ENCODE measurements at regions not wholly inside any gene's neighbourhood (a gene's known extent, or its start where the extent isn't known, plus 50 kb on each side); places are given as distances from the start of the nearest gene placed in this dataset.

DNA sequence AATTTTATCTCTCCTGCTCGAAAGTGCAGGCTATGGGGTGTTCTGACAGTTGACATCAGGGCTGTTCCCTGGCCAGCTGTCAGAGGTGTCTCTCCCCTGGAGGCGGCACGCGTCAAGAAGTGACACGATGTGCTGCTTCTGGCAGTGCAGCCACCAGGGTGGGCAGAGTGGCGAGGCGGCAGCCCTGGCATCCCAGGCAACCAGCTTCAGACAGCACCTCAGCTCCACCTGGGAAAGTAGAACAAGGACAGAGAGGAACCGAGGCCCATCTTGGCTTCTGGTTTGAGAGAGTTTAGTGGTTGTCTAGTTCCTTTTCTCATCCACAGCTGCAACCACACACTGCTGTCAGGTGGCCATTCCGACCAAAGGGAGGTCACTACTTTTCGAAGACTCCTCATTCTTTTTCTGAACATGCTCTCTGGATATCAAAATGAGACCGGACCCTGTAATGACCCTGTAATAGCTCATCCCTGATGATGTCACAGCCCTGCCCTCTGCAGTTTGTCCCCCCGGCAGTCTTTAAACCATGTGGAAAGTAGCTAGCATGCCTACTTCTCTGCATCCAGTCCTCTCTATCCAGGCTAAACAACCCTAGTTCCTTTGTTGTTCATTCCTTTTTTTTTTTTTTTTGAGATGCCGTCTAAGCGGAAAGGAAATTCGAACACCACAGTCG, 381.0 kb upstream of the NRP1 start:
- peak; percentile 35 to 58 for DNase-seq (ENCODE audit: low read depth in 1 of 2, low spot score in 1 of 2)
- Histone ChIP-seq H3K27me3 (ENCODE audit: insufficient read depth, poor library complexity, severe bottlenecking) (no peaks in the 10 kb centered on the region), H3K4me3 (replicated peaks; ENCODE audit: insufficient read depth, low read length) (no peak overlapping the region), H3K27ac (replicated peaks) (no peak overlapping the region; the same call in 1 of the 2 replicates)
- peak; percentile 68; the same call in 1 of the 2 replicates for TF ChIP-seq SPI1 (IDR thresholded peaks at IDR 0.05; ENCODE audit: borderline replicate concordance, low read depth)
- TF ChIP-seq, protein P1, sequence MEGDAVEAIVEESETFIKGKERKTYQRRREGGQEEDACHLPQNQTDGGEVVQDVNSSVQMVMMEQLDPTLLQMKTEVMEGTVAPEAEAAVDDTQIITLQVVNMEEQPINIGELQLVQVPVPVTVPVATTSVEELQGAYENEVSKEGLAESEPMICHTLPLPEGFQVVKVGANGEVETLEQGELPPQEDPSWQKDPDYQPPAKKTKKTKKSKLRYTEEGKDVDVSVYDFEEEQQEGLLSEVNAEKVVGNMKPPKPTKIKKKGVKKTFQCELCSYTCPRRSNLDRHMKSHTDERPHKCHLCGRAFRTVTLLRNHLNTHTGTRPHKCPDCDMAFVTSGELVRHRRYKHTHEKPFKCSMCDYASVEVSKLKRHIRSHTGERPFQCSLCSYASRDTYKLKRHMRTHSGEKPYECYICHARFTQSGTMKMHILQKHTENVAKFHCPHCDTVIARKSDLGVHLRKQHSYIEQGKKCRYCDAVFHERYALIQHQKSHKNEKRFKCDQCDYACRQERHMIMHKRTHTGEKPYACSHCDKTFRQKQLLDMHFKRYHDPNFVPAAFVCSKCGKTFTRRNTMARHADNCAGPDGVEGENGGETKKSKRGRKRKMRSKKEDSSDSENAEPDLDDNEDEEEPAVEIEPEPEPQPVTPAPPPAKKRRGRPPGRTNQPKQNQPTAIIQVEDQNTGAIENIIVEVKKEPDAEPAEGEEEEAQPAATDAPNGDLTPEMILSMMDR (IDR thresholded peaks at IDR 0.05; ENCODE audit: insufficient read depth, low read length), result no peak
- TF ChIP-seq GABPA (IDR thresholded peaks at IDR 0.05; ENCODE audit: low read depth), result no peak
- TF ChIP-seq, protein P2, sequence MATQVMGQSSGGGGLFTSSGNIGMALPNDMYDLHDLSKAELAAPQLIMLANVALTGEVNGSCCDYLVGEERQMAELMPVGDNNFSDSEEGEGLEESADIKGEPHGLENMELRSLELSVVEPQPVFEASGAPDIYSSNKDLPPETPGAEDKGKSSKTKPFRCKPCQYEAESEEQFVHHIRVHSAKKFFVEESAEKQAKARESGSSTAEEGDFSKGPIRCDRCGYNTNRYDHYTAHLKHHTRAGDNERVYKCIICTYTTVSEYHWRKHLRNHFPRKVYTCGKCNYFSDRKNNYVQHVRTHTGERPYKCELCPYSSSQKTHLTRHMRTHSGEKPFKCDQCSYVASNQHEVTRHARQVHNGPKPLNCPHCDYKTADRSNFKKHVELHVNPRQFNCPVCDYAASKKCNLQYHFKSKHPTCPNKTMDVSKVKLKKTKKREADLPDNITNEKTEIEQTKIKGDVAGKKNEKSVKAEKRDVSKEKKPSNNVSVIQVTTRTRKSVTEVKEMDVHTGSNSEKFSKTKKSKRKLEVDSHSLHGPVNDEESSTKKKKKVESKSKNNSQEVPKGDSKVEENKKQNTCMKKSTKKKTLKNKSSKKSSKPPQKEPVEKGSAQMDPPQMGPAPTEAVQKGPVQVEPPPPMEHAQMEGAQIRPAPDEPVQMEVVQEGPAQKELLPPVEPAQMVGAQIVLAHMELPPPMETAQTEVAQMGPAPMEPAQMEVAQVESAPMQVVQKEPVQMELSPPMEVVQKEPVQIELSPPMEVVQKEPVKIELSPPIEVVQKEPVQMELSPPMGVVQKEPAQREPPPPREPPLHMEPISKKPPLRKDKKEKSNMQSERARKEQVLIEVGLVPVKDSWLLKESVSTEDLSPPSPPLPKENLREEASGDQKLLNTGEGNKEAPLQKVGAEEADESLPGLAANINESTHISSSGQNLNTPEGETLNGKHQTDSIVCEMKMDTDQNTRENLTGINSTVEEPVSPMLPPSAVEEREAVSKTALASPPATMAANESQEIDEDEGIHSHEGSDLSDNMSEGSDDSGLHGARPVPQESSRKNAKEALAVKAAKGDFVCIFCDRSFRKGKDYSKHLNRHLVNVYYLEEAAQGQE (IDR thresholded peaks at IDR 0.05; ENCODE audit: insufficient replicate concordance, low read depth), result no peak
- peak; percentile 42; the same call in 1 of the 2 replicates for TF ChIP-seq POLR2AphosphoS5 (IDR thresholded peaks at IDR 0.05; ENCODE audit: low read depth)

DNA sequence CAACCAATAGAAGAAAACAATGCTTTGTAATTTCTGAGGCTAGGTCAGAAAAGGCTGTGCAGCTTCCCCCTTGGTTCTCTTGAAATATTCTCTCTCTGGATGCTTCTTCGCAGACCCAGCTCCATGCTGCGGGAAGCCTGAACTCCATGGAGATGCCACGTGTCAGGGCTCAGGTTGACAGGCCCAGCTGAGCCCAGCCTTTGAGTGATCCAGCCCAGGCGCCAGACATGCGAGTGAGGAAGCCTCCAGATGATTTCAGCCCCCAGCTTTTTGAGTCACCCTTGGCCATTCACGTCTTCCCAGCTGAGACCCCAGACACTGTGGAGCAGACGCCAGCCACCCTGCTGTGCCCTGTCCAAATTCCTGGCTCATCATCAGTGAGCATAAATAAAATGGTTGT, 378.4 kb upstream of the NRP1 start:
- H3K4me3 ChIP-seq (replicated peaks; ENCODE audit: insufficient read depth, low read length), result no peak overlapping the region
- TF ChIP-seq, protein P2 (IDR thresholded peaks at IDR 0.05; ENCODE audit: insufficient replicate concordance, low read depth), result no peak
- TF ChIP-seq POLR2AphosphoS5 (IDR thresholded peaks at IDR 0.05; ENCODE audit: low read depth) (no peak), GABPA (IDR thresholded peaks at IDR 0.05; ENCODE audit: low read depth) (no peak)
- DNase-seq (ENCODE audit: low read depth in 1 of 2, low spot score in 1 of 2), result no peak
- no peak overlapping the region for H3K27ac ChIP-seq (replicated peaks)
- H3K27me3 ChIP-seq (ENCODE audit: insufficient read depth, poor library complexity, severe bottlenecking), result no peaks in the 10 kb centered on the region

DNA sequence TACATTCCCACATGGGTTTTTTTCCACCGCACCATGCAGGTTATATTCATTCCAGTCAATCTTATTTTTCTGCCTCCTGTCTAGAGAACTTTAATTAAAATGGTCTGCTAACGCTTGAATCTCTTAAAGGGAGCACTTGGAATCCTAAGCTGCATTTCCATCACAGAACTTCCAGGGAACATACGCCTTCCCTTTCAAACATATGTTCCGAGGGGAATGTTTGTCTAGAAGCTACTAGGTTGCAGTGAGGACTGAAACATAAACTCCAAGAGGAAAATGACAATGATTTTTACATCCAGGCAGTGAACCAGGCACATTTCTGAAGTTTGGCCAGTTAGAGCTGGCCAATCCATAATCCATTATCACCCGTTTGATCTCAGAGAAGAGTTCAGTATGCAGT, 375.5 kb upstream of the NRP1 start:
- Histone ChIP-seq H3K27ac (replicated peaks) (no peak overlapping the region), H3K4me3 (replicated peaks; ENCODE audit: insufficient read depth, low read length) (no peak overlapping the region), H3K27me3 (ENCODE audit: insufficient read depth, poor library complexity, severe bottlenecking) (no peaks in the 10 kb centered on the region)
- no peak for DNase-seq (ENCODE audit: low read depth in 1 of 2, low spot score in 1 of 2)
- TF ChIP-seq, protein P2 (IDR thresholded peaks at IDR 0.05; ENCODE audit: insufficient replicate concordance, low read depth), result no peak
- no peak for TF ChIP-seq POLR2AphosphoS5 (IDR thresholded peaks at IDR 0.05; ENCODE audit: low read depth)
- no peak for TF ChIP-seq GABPA (IDR thresholded peaks at IDR 0.05; ENCODE audit: low read depth)
- no peak for TF ChIP-seq SPI1 (IDR thresholded peaks at IDR 0.05; ENCODE audit: borderline replicate concordance, low read depth)
- TF ChIP-seq, protein P1 (IDR thresholded peaks at IDR 0.05; ENCODE audit: insufficient read depth, low read length), result no peak

Measured in HL-60 (cell line).